HFF-Myc (cell line): ENCODE measurements at regions not wholly inside any gene's neighbourhood (a gene's known extent, or its start where the extent isn't known, plus 50 kb on each side); places are given as distances from the start of the nearest gene placed in this dataset.

Experiments used
- DNase-seq: peaks from one replicate; pipeline ENCODE4 v3.0.0-alpha.2; 2011; ENCODE audit warnings: low read depth; ENCODE audit errors: extremely low read depth
- H3K4me3 ChIP-seq: replicated peaks from 2 replicates; pipeline ENCODE4 v1.5.1; 2011; ENCODE audit warnings: low read depth, mild to moderate bottlenecking, control low read depth, low read length
- CTCF ChIP-seq: IDR thresholded peaks from 2 replicates; pipeline ENCODE4 v1.5.1; 2012; ENCODE audit warnings: mild to moderate bottlenecking, low read depth, low read length, control low read depth; ENCODE audit errors: missing control alignments

GRCh38 chr18:25456334-25457010 is 104.5 kb upstream of the ZNF521 start:
- TF ChIP-seq CTCF, result no peak

GRCh38 chr18:25455646-25456045 is 103.7 kb upstream of the ZNF521 start:
- no peak for DNase-seq
- no peak overlapping the region for H3K4me3 ChIP-seq
- TF ChIP-seq CTCF, result no peak

More at GRCh38 chr18:25456334-25457010, 104.5 kb upstream of the ZNF521 start:
- DNase-seq, result no peak
- H3K4me3 ChIP-seq, result no peak overlapping the region

- no peak for TF ChIP-seq CTCF
- no peak for DNase-seq
- H3K4me3 ChIP-seq, result no peak overlapping the region
These were observed 103.2 kb upstream of the ZNF521 start for GRCh38 chr18:25455159-25455558.

- no peak for TF ChIP-seq CTCF
- no peak for DNase-seq
- H3K4me3 ChIP-seq, result no peak overlapping the region
These were observed 102.8 kb upstream of the ZNF521 start for GRCh38 chr18:25454730-25455129.

GRCh38 chr18:25454270-25454659 is 102.3 kb upstream of the ZNF521 start:
- no peak for TF ChIP-seq CTCF
- DNase-seq, result no peak
- no peak overlapping the region for H3K4me3 ChIP-seq

- DNase-seq, result no peak
- no peak overlapping the region for H3K4me3 ChIP-seq
- no peak for TF ChIP-seq CTCF
These were observed 101.7 kb upstream of the ZNF521 start for GRCh38 chr18:25453556-25454269.
